Suprapubic skin (tissue), 3 donors: ENCODE measurements at regions not wholly inside any gene's neighbourhood (a gene's known extent, or its start where the extent isn't known, plus 50 kb on each side); places are given as distances from the start of the nearest gene placed in this dataset.

Source experiments
- POLR2A ChIP-seq, 2 donors: fragments of 450-650 bp; IDR thresholded peaks; one replicate each; pipeline ENCODE4 v1.6.1; 2017; ENCODE audit warnings: antibody characterized with exemption in 2 of 2, mild to moderate bottlenecking in 2 of 2, moderate library complexity in 2 of 2
- TF ChIP-seq, protein P1 (sequence below), 2 donors: fragments of 200-600 bp in 1 of 2; fragments of 450-650 bp in 1 of 2; sonication (generic) in 1 of 2; IDR thresholded peaks; one replicate each; pipeline ENCODE4 v1.5.1; 2016 to 2019; ENCODE audit warnings: antibody characterized with exemption in 2 of 2, mild to moderate bottlenecking in 1 of 2, moderate library complexity in 1 of 2

DNA sequence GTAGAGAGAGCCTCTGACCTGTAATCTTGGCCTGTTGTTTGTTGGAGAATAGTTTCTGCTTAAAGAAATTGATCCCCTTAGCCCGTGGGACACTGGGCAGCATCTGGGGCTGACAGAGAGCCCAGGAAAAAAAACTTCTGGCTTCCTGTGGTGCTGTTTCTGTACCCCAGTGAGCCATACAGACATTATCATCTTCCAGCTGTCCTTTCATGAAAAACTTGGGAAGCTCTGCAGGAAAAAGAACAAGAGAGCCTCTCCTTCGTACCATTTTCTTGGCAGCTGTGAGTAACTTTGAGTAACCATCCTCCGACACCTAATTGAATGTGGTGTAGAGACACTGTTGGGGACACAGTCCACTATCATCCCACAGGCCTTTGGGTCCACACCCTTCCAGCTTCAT lies 333.0 kb downstream of the SHQ1 start:
- TF ChIP-seq, protein P1, sequence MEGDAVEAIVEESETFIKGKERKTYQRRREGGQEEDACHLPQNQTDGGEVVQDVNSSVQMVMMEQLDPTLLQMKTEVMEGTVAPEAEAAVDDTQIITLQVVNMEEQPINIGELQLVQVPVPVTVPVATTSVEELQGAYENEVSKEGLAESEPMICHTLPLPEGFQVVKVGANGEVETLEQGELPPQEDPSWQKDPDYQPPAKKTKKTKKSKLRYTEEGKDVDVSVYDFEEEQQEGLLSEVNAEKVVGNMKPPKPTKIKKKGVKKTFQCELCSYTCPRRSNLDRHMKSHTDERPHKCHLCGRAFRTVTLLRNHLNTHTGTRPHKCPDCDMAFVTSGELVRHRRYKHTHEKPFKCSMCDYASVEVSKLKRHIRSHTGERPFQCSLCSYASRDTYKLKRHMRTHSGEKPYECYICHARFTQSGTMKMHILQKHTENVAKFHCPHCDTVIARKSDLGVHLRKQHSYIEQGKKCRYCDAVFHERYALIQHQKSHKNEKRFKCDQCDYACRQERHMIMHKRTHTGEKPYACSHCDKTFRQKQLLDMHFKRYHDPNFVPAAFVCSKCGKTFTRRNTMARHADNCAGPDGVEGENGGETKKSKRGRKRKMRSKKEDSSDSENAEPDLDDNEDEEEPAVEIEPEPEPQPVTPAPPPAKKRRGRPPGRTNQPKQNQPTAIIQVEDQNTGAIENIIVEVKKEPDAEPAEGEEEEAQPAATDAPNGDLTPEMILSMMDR (IDR thresholded peaks at IDR 0.05) = no peak
- TF ChIP-seq POLR2A (IDR thresholded peaks at IDR 0.05) = no peak
